Ovary (tissue), 7 donors: ENCODE measurements at regions not wholly inside any gene's neighbourhood (a gene's known extent, or its start where the extent isn't known, plus 50 kb on each side); places are given as distances from the start of the nearest gene placed in this dataset.

ENCODE experiments used
- DNase-seq, 5 donors: peaks; one replicate each; pipeline ENCODE4 v3.0.0-alpha.2; 2019 to 2020
- H3K27ac ChIP-seq, 2 donors: fragments of 200-600 bp; one replicate each; pipeline versions ENCODE4 v1.5.1 to v1.8.0; 2019 to 2022
- H3K27me3 ChIP-seq: fragments of 200-600 bp; one replicate; pipeline ENCODE4 v1.8.0; 2022
- H3K36me3 ChIP-seq: fragments of 200-600 bp; sonication (generic); one replicate; pipeline ENCODE4 v1.5.1; 2019
- H3K4me1 ChIP-seq: one replicate; pipeline ENCODE4 v1.8.1; 2013; ENCODE audit warnings: mild to moderate bottlenecking, moderate library complexity; ENCODE audit not compliant: insufficient read depth
- H3K4me3 ChIP-seq: fragments of 200-600 bp; sonication (generic); one replicate; pipeline ENCODE4 v1.5.1; 2017
- H3K9me3 ChIP-seq, 2 donors: fragments of 200-600 bp in 1 of 2; sonication (generic) in 1 of 2; one replicate each; pipeline versions ENCODE4 v1.5.1 to v1.8.1; 2013 to 2019; ENCODE audit warnings: mild to moderate bottlenecking in 1 of 2, moderate library complexity in 1 of 2
- EP300 ChIP-seq: sonication (generic); formaldehyde crosslinking; IDR thresholded peaks from one replicate; pipeline ENCODE4 v1.6.1; 2017; ENCODE audit warnings: antibody characterized with exemption
- POLR2A ChIP-seq: fragments of 450-650 bp; IDR thresholded peaks from one replicate; pipeline ENCODE4 v1.6.1; 2017; ENCODE audit warnings: antibody characterized with exemption, mild to moderate bottlenecking, moderate library complexity
- WGBS, 3 donors: extraction: QIAGEN DNeasy Blood & Tissue Kit in 1 of 3; methylation state at CpG; one replicate each; pipeline versions ENCODE4 v1.1.5 to v1.1.7; 2013 to 2017; 5-methylcytosine and 5-hydroxymethylcytosine counted together
- intact Hi-C, 4 donors: fragments of 100-400 bp; cut with DNase I; formaldehyde crosslinking; loops; one replicate each; pipeline versions ENCODE4 v1.11.0 to v1.15.1; 2022 to 2023
- TF ChIP-seq, protein P1 (sequence below), 3 donors: fragments of 450-650 bp in 2 of 3; fragments of 200-600 bp in 1 of 3; IDR thresholded peaks; one replicate each; pipeline versions ENCODE4 v1.5.1 to v1.8.0; 2016 to 2022; ENCODE audit warnings: antibody characterized with exemption in 3 of 3, mild to moderate bottlenecking in 1 of 3
- donor health status: DM: no; HTN: no; CAD: no; lungs with moderate emphysema.
- donor health status: DM: no; HTN: no; CAD: no.
- donor health status: Bipolar disorder and iron deficiency.
- donor health status: DM: no; HTN: no; CAD: no.
- donor health status: DM: yes; HTN: yes; CAD: no.

DNA sequence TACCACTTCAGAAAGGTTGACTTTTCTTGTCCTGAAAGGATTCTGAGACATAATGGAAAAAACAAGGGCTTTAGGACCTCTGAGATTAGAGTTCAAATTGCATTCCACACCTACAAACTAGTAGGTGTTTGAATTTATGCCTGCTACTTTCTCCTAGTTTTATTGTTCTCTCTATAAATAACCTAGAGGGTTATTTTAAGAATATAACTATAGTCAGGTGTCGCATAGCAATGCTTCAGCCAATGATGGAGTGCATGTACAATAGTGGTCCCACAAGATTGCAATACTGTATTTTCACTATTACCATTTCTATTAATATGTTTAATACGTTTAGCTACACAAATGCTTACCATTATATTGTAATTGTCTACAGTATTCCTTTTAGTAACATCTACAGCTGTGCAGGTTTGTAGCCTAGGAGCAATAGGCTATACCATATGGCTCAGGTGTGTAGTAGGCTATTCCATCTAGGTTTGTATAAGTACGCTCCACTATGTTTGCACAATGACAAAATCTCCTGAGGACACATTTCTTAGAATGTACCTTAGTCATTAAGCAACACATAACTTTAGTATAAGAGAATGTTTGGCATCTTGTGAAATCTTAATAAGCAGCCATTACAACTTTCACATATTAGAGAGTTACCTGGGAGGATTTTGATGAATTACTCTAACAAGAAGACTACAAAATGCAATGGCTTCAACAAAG, 1352.5 kb downstream of the ZPLD1 start:
- no peaks in the 10 kb centered on the region for H3K4me1 ChIP-seq
- H3K4me3 ChIP-seq, result no peak overlapping the region
- H3K36me3 ChIP-seq, result no peaks in the 10 kb centered on the region
- no peak for DNase-seq
- WGBS, 3 donors, result 93 to 96% (median 95%) methylated on average over 3 of the region's 3 CpGs
- H3K27ac ChIP-seq, result no peak overlapping the region
- intact Hi-C loops, result no loop called here
- TF ChIP-seq, protein P1, sequence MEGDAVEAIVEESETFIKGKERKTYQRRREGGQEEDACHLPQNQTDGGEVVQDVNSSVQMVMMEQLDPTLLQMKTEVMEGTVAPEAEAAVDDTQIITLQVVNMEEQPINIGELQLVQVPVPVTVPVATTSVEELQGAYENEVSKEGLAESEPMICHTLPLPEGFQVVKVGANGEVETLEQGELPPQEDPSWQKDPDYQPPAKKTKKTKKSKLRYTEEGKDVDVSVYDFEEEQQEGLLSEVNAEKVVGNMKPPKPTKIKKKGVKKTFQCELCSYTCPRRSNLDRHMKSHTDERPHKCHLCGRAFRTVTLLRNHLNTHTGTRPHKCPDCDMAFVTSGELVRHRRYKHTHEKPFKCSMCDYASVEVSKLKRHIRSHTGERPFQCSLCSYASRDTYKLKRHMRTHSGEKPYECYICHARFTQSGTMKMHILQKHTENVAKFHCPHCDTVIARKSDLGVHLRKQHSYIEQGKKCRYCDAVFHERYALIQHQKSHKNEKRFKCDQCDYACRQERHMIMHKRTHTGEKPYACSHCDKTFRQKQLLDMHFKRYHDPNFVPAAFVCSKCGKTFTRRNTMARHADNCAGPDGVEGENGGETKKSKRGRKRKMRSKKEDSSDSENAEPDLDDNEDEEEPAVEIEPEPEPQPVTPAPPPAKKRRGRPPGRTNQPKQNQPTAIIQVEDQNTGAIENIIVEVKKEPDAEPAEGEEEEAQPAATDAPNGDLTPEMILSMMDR (IDR thresholded peaks at IDR 0.05), result no peak
- TF ChIP-seq POLR2A, result no peak
- H3K27me3 ChIP-seq, result no peaks in the 10 kb centered on the region
- H3K9me3 ChIP-seq, result no peaks in the 10 kb centered on the region

DNA sequence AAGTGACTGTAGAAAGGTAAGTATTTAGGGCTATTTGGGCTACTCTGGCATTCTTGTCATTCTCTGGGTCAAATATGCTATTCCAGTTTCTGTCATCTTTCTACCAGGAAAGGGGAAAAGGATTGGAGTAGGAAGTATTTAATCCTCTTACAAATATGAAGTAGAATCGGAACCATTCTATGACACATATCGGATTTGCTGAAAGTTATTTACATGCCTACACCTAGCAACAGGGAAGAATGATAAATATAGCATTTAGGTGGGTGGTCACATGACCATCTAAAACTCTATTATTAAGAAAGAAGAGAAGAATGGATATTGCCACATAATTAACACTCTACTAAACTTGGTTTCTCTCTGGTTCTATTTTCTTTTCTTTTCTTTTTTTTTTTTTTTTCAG, 1353.1 kb downstream of the ZPLD1 start:
- TF ChIP-seq, protein P1 (IDR thresholded peaks at IDR 0.05), result no peak
- TF ChIP-seq POLR2A, result no peak
- no peak overlapping the region for H3K27ac ChIP-seq

GRCh38 chr3:103791786-103792515, 1357.1 kb downstream of the ZPLD1 start:
- no peak overlapping the region for H3K27ac ChIP-seq
- H3K27me3 ChIP-seq, result no peaks in the 10 kb centered on the region
- TF ChIP-seq POLR2A (no peak), EP300 (no peak)
- TF ChIP-seq, protein P1 (IDR thresholded peaks at IDR 0.05), result no peak
- no peak overlapping the region for H3K4me3 ChIP-seq
- 60 to 73% (median 72%) methylated on average over 1 of the region's 1 CpG for WGBS, 3 donors
- no peaks in the 10 kb centered on the region for H3K9me3 ChIP-seq
- no peaks in the 10 kb centered on the region for H3K36me3 ChIP-seq
- intact Hi-C loops, result no loop called here
- no peaks in the 10 kb centered on the region for H3K4me1 ChIP-seq
- no peak for DNase-seq

More for the DNA sequence above, 1353.1 kb downstream of the ZPLD1 start:
- no peak for DNase-seq
- Histone ChIP-seq H3K4me3 (no peak overlapping the region), H3K27me3 (no peaks in the 10 kb centered on the region), H3K36me3 (no peaks in the 10 kb centered on the region), H3K4me1 (no peaks in the 10 kb centered on the region), H3K9me3 (no peaks in the 10 kb centered on the region)
- WGBS, 3 donors, result 93 to 98% (median 95%) methylated on average over 2 of the region's 2 CpGs
- intact Hi-C loops, result no loop called here

DNA sequence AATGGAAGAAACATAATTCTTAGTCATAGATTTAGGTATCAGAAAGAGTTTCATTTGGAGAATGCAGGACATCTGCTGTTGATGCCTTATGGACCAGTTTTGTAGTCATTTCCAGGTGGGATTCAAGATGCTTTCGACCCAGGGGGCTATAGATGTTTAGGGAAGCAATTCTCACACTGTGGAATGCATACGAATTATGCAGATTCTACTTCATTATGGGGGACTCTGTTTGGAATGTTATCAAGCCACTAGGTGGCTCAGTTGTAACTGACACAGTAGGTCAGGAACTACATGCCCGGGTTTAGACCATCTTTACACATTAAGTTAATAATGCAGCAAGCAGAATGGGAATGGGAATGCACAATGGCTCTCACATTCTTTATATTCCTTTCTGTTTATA, 1359.8 kb downstream of the ZPLD1 start:
- no peak for DNase-seq
- no peak overlapping the region for H3K27ac ChIP-seq
- WGBS, 3 donors, result 62 to 75% (median 67%) methylated on average over 3 of the region's 3 CpGs
- H3K4me1 ChIP-seq, result no peaks in the 10 kb centered on the region
- no peak overlapping the region for H3K4me3 ChIP-seq
- no peaks in the 10 kb centered on the region for H3K36me3 ChIP-seq
- intact Hi-C loops, result no loop called here
- TF ChIP-seq, protein P1 (IDR thresholded peaks at IDR 0.05), result no peak
- no peak for TF ChIP-seq EP300
- no peak for TF ChIP-seq POLR2A
- no peaks in the 10 kb centered on the region for H3K9me3 ChIP-seq
- no peaks in the 10 kb centered on the region for H3K27me3 ChIP-seq
